ENCODE measurements at regions not wholly inside any gene's neighbourhood (a gene's known extent, or its start where the extent isn't known, plus 50 kb on each side); places are given as distances from the start of the nearest gene placed in this dataset.
"Not testable (repeated sequence)": the region's sequence is repeated elsewhere in the genome, so short reads cannot be mapped to it uniquely, and the experiment has no call there.

GRCh38 chr1:245015031-245015430 lies 139.8 kb upstream of the KIF26B start:
- no peak overlapping the region for H3K4me3 Mint-ChIP-seq
- CTCF ChIA-PET = no interaction called here
- H3K4me1 Mint-ChIP-seq (ENCODE audit: low read depth) = peaks cover 16% of the 10 kb centered on the region
- DNase-seq (no peak), ATAC-seq (no peak)
- H3K27ac Mint-ChIP-seq = no peak overlapping the region
- POLR2A ChIA-PET = no interaction called here
- no peaks in the 10 kb centered on the region for H3K9me3 Mint-ChIP-seq (ENCODE audit: insufficient read depth)
- H3K36me3 Mint-ChIP-seq (ENCODE audit: low read depth) = no peaks in the 10 kb centered on the region
- H3K27me3 Mint-ChIP-seq (ENCODE audit: low read depth) = no peaks in the 10 kb centered on the region

DNA sequence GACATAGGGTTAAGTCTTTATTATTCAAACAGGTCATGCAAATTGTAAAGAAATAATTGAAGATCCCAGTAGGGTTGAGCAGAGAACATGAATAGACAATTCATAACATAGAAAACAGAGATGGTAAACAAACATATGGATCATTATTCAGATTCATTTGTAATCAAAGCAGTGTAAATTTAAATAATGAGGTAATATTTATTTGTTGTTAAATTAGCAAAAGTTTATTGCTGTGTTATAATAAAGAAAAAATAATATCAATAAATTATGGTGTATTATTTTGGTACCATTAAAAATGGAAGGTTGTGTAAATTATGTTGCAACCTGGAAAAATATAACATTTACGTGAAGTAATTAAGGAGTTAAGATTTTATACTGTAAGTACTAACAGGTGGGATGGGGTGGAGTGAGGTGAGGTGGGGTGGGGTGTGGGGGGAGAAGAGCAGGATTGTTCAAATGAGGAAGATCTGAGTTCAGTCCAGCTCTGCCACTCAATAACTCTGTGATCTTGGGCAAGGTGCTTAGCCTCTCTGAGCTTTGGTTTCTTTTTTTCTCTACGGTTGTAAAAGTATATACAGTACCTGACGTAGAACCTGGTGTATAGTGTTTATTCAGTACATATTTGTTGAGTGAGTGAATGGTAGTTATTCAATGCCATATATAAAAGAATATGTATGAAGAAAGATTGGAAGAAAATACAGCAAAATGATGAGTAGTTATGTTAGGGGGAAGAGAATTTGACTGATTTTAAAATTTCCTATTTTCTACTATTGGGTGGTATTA lies 140.3 kb upstream of the KIF26B start:
- H3K27me3 Mint-ChIP-seq (ENCODE audit: low read depth) = no peaks in the 10 kb centered on the region
- no peaks in the 10 kb centered on the region for H3K36me3 Mint-ChIP-seq (ENCODE audit: low read depth)
- POLR2A ChIA-PET = no interaction called here
- H3K27ac Mint-ChIP-seq = no peak overlapping the region
- no peaks in the 10 kb centered on the region for H3K9me3 Mint-ChIP-seq (ENCODE audit: insufficient read depth)
- H3K4me3 Mint-ChIP-seq = no peak overlapping the region
- ATAC-seq (no peak), DNase-seq (no peak)
- CTCF ChIA-PET = no interaction called here
- peaks cover 14% of the 10 kb centered on the region for H3K4me1 Mint-ChIP-seq (ENCODE audit: low read depth)

GRCh38 chr1:245010018-245010614 lies 144.7 kb upstream of the KIF26B start:
- POLR2A ChIA-PET = no interaction called here
- H3K4me3 Mint-ChIP-seq = no peak overlapping the region
- no peak for DNase-seq
- no peak overlapping the region for H3K27ac Mint-ChIP-seq
- CTCF ChIA-PET = interaction anchor here (1.9 kb wide), 1 partner anchor 32 kb away, joined by 4 read pairs; no protein-coding TSS in a partner anchor
- H3K9me3 Mint-ChIP-seq (ENCODE audit: insufficient read depth) = no peaks in the 10 kb centered on the region
- no peak for ATAC-seq
- no peaks in the 10 kb centered on the region for H3K36me3 Mint-ChIP-seq (ENCODE audit: low read depth)
- H3K27me3 Mint-ChIP-seq (ENCODE audit: low read depth) = no peaks in the 10 kb centered on the region
- no peaks in the 10 kb centered on the region for H3K4me1 Mint-ChIP-seq (ENCODE audit: low read depth)

GRCh38 chr1:245008761-245009160 lies 144.4 kb upstream of the HNRNPU start:
- H3K4me1 Mint-ChIP-seq (ENCODE audit: low read depth) = no peaks in the 10 kb centered on the region
- DNase-seq = no peak
- H3K27ac Mint-ChIP-seq = no peak overlapping the region
- H3K9me3 Mint-ChIP-seq (ENCODE audit: insufficient read depth) = no peaks in the 10 kb centered on the region
- no peaks in the 10 kb centered on the region for H3K36me3 Mint-ChIP-seq (ENCODE audit: low read depth)
- H3K4me3 Mint-ChIP-seq = no peak overlapping the region
- POLR2A ChIA-PET = no interaction called here
- no peak for ATAC-seq
- H3K27me3 Mint-ChIP-seq (ENCODE audit: low read depth) = no peaks in the 10 kb centered on the region
- CTCF ChIA-PET = interaction anchor here (1.7 kb wide), 1 partner anchor 34 kb away, joined by 4 read pairs; no protein-coding TSS in a partner anchor

DNA sequence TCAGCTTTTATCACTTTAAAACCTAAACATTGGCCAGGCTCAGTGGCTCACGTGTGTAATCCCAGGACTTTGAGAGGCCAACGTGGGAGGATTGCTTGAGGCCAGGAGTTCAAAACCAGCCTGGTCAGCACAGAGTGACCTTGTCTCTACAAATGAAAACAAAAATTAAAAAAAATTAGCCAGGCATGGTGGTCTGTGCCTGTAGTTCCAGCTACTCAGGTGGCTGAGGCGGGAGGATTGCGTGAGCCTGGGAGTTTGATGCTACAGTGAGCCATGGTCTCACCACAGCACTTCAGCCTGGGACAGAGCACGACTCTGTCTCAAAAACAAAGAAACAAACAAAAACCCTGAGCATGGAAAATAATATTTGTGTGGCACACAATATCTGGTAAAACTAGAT lies 143.5 kb upstream of the HNRNPU start:
- no peak for ATAC-seq
- POLR2A ChIA-PET = no interaction called here
- CTCF ChIA-PET = interaction anchor here (1.7 kb wide), 1 partner anchor 35 kb away, joined by 4 read pairs; no protein-coding TSS in a partner anchor
- no peak overlapping the region for H3K27ac Mint-ChIP-seq
- H3K4me3 Mint-ChIP-seq = no peak overlapping the region
- no peaks in the 10 kb centered on the region for H3K36me3 Mint-ChIP-seq (ENCODE audit: low read depth)
- DNase-seq = no peak
- H3K27me3 Mint-ChIP-seq (ENCODE audit: low read depth) = no peaks in the 10 kb centered on the region
- no peaks in the 10 kb centered on the region for H3K4me1 Mint-ChIP-seq (ENCODE audit: low read depth)
- H3K9me3 Mint-ChIP-seq (ENCODE audit: insufficient read depth) = no peaks in the 10 kb centered on the region

GRCh38 chr1:245003246-245003645 lies 138.9 kb upstream of the HNRNPU start:
- H3K9me3 Mint-ChIP-seq (ENCODE audit: insufficient read depth) = no peaks in the 10 kb centered on the region
- H3K36me3 Mint-ChIP-seq (ENCODE audit: low read depth) = no peaks in the 10 kb centered on the region
- no peak overlapping the region for H3K27ac Mint-ChIP-seq
- DNase-seq = no peak
- H3K4me3 Mint-ChIP-seq = no peak overlapping the region
- no peaks in the 10 kb centered on the region for H3K27me3 Mint-ChIP-seq (ENCODE audit: low read depth)
- ChIA-PET CTCF (interaction anchor here (1.6 kb wide), 1 partner anchor 39 kb away, joined by 5 read pairs; no protein-coding TSS in a partner anchor), POLR2A (no interaction called here)
- H3K4me1 Mint-ChIP-seq (ENCODE audit: low read depth) = no peaks in the 10 kb centered on the region
- no peak for ATAC-seq

GRCh38 chr1:245001252-245001651 lies 136.9 kb upstream of the HNRNPU start:
- no peaks in the 10 kb centered on the region for H3K27me3 Mint-ChIP-seq (ENCODE audit: low read depth)
- no peaks in the 10 kb centered on the region for H3K4me1 Mint-ChIP-seq (ENCODE audit: low read depth)
- no peaks in the 10 kb centered on the region for H3K36me3 Mint-ChIP-seq (ENCODE audit: low read depth)
- H3K9me3 Mint-ChIP-seq (ENCODE audit: insufficient read depth) = no peaks in the 10 kb centered on the region
- no peak for DNase-seq
- CTCF ChIA-PET = interaction anchor here (1.1 kb wide), 1 partner anchor 200 kb away, joined by 3 read pairs; no protein-coding TSS in a partner anchor
- no peak for ATAC-seq
- H3K4me3 Mint-ChIP-seq = no peak overlapping the region
- no peak overlapping the region for H3K27ac Mint-ChIP-seq
- POLR2A ChIA-PET = no interaction called here

DNA sequence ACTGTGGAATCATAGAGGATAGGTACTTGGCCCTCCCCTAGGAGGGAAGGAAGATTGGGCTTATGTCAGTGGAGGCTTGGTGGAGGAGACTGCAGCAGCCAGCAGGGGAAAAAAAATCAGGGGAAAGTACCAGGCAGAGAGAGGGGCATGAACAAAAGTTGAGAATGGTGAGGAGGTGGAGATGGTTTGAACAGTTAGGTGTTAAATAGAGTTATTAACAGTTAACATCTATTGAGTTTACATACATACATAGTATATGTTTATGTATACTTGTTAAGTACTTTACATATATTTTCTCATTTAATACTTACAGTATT lies 136.5 kb upstream of the HNRNPU start:
- DNase-seq = no peak
- no peak for ATAC-seq
- H3K27ac Mint-ChIP-seq = no peak overlapping the region
- no peaks in the 10 kb centered on the region for H3K36me3 Mint-ChIP-seq (ENCODE audit: low read depth)
- ChIA-PET CTCF (interaction anchor here (1.1 kb wide), 1 partner anchor 200 kb away, joined by 3 read pairs; no protein-coding TSS in a partner anchor), POLR2A (no interaction called here)
- H3K9me3 Mint-ChIP-seq (ENCODE audit: insufficient read depth) = no peaks in the 10 kb centered on the region
- H3K27me3 Mint-ChIP-seq (ENCODE audit: low read depth) = no peaks in the 10 kb centered on the region
- no peak overlapping the region for H3K4me3 Mint-ChIP-seq
- no peaks in the 10 kb centered on the region for H3K4me1 Mint-ChIP-seq (ENCODE audit: low read depth)

DNA sequence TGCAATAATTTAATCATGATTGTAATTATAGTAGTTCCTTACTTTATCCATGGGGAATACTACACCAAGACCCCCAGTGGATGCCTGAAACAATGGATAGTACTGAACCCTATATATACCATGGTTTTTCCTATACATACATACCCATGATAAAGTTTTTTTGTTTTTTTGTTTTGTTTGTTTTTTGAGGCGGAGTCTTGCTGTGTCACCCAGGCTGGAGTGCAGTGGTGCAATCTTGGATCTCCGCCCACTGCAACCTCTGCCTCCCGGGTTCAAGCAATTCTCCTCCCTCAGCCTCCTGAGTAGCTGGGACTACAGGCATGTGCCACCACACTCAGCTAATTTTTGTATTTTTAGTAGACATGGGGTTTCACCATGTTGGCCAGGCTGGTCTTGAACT lies 135.3 kb upstream of the HNRNPU start:
- H3K9me3 Mint-ChIP-seq (ENCODE audit: insufficient read depth); POLR2A ChIA-PET; H3K4me3 Mint-ChIP-seq; H3K27ac Mint-ChIP-seq; H3K27me3 Mint-ChIP-seq (ENCODE audit: low read depth); DNase-seq; CTCF ChIA-PET; ATAC-seq; H3K4me1 Mint-ChIP-seq (ENCODE audit: low read depth); H3K36me3 Mint-ChIP-seq (ENCODE audit: low read depth): not testable (repeated sequence)

DNA sequence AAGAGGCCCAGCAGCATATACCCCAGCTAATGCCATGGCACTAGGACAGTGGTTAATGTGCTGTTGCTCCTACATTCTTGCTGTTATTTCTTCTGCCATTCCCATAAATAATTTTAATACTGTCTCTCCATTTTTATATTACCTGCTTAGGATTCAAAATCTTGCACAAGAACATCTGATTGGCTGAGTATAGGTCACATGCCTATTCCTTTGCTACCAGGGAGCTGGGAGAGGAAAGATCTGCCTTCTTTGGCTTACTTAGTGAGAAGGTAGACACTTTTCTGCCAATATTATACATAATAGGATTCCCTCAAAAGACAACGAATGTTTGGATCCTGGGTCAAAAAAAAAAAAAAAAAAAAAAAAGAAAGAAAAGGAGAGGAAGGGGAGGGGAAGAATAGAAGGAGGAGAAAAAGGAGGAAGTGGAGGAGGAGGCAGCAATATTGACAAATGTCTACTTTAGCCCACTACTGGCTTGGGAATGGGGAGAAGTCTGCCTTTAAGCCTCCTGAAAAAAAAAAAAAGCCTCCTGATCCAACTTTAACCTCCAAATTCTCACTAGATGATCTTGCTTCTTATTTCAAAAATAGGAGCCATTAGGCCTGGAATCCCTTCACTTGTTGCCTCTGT lies 134.5 kb upstream of the HNRNPU start:
- no peak for DNase-seq
- Mint-ChIP-seq H3K27me3 (ENCODE audit: low read depth) (no peaks in the 10 kb centered on the region), H3K4me1 (ENCODE audit: low read depth) (no peaks in the 10 kb centered on the region), H3K36me3 (ENCODE audit: low read depth) (no peaks in the 10 kb centered on the region), H3K27ac (no peak overlapping the region), H3K9me3 (ENCODE audit: insufficient read depth) (no peaks in the 10 kb centered on the region), H3K4me3 (no peak overlapping the region)
- ChIA-PET POLR2A (no interaction called here), CTCF (interaction anchor here (0.9 kb wide), 1 partner anchor 44 kb away, joined by 4 read pairs; no protein-coding TSS in a partner anchor)
- no peak for ATAC-seq

DNA sequence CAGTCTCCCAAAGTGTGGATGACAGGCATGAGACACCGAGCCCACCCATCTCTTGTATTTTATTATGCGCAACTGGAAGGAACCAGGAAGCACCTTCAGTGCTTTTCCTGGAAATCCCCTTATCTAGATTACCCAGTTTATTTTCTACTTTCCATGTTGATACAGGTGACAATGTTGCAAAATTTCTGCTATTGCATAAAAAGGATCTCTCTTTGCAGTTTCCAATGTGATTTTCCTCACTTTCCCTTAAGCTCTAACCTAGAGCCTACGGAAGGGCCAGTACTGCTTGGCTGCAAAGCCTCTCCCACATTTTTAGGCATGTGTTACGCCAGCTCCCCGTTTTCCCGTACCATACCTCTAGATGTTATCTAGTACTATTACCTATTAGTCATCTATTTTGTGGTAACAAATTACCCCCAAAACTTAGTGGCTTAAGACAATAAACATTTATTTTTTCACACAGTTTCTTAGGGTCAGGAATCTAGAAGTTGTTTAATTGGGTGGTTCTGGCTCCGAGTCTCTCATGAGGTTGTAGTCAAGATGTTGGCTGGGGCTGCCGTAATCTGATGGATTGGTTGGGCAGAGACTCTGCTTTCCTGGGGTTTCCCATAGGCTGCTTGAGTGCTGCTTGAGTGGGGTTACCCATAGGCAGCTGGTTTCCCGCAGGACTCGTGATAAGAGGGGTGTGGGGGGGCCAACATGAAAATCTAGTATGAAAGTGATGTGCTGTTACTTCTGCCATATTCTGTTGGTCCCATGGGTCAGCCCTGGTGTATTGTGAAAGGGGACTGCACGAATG lies 131.5 kb upstream of the HNRNPU start:
- Mint-ChIP-seq H3K9me3 (ENCODE audit: insufficient read depth) (no peaks in the 10 kb centered on the region), H3K36me3 (ENCODE audit: low read depth) (no peaks in the 10 kb centered on the region), H3K27ac (no peak overlapping the region), H3K27me3 (ENCODE audit: low read depth) (no peaks in the 10 kb centered on the region), H3K4me1 (ENCODE audit: low read depth) (no peaks in the 10 kb centered on the region), H3K4me3 (no peak overlapping the region)
- ChIA-PET CTCF (no interaction called here), POLR2A (no interaction called here)
- no peak for ATAC-seq
- no peak for DNase-seq

- Mint-ChIP-seq H3K4me3 (no peak overlapping the region), H3K4me1 (ENCODE audit: low read depth) (no peaks in the 10 kb centered on the region), H3K9me3 (ENCODE audit: insufficient read depth) (no peaks in the 10 kb centered on the region), H3K27me3 (ENCODE audit: low read depth) (no peaks in the 10 kb centered on the region), H3K27ac (no peak overlapping the region), H3K36me3 (ENCODE audit: low read depth) (no peaks in the 10 kb centered on the region)
- ChIA-PET CTCF (interaction anchor here (1.8 kb wide), 1 partner anchor 50 kb away, joined by 6 read pairs; no protein-coding TSS in a partner anchor), POLR2A (no interaction called here)
- no peak for DNase-seq
- no peak for ATAC-seq
Measured at GRCh38 chr1:244992833-244993232, 128.5 kb upstream of the HNRNPU start.
